ENCODE measurements at regions not wholly inside any gene's neighbourhood (a gene's known extent, or its start where the extent isn't known, plus 50 kb on each side); places are given as distances from the start of the nearest gene placed in this dataset.
"Not testable (repeated sequence)": the region's sequence is repeated elsewhere in the genome, so short reads cannot be mapped to it uniquely, and the experiment has no call there.

DNA sequence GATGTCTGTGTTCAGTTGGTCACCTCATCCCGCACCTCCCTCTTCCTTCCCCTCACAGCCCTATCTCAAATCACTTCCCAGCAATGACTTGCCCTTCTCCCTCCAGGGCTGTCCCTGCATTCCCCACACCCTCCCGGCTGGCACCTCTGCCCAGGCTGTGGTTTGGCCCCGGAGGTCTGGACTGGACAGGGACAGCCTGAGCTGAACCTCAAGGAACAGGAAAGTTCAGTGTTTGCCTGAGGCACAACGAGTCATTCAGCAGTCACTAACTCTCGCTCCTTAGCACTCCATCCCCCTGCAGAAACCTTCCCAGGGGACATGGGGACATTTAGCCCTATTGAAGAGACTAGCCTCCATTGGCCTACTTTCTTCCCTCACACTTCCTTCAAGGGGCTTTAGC lies 58.3 kb upstream of the MAP3K1 start:
- Histone ChIP-seq H3K27me3 (no peaks in the 10 kb centered on the region), H3K27ac (replicated peaks in 1 of 4) (no peak overlapping the region), H3K4me1 (peaks cover 0 to 6% (median 2%) of the 10 kb centered on the region in 4 donors), H3K4me3 (no peak overlapping the region), H3K36me3 (no peaks in the 10 kb centered on the region), H3K9me3 (peaks cover 0 to 6% (median 0%) of the 10 kb centered on the region in 4 donors)
- DNase-seq (ENCODE audit: extremely low spot score) = no peak
- no peak for TF ChIP-seq EP300 (IDR thresholded peaks at IDR 0.05)
- intact Hi-C loops (cut with DNase I) = no loop called here
- 84% methylated on average over 5 of the region's 5 CpGs for WGBS

DNA sequence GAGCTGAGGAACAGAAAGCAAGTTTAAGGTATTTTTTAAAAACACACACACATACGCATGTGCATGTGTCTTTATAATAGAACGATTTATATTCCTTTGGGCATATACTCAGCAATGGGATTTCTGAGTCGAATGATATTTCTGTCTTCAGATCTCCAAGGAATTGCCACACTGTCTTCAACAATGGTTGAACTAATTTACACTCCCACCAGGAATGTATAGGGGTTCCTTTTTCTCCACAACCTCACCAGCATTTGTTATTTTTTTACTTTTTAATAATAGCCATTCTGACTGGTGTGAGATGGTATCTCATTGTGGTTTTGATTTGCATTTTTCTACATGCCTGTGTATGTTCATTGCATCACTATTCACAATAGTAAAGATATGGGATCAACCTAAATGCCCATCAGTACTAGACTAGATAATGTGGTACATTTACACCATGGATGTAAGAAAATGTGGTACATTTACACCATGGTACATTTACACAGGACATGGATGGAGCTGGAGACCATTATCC lies 60.3 kb upstream of the MAP3K1 start:
- intact Hi-C loops (cut with DNase I) = no loop called here
- Histone ChIP-seq H3K4me1 (peaks cover 0 to 4% (median 0%) of the 10 kb centered on the region in 4 donors), H3K4me3 (no peak overlapping the region), H3K27me3 (no peaks in the 10 kb centered on the region), H3K9me3 (peaks cover 0 to 8% (median 0%) of the 10 kb centered on the region in 4 donors), H3K36me3 (no peaks in the 10 kb centered on the region), H3K27ac (replicated peaks in 1 of 4) (no peak overlapping the region)
- TF ChIP-seq POLR2A (IDR thresholded peaks at IDR 0.05; ENCODE audit: low read depth) = no peak
- TF ChIP-seq EP300 (IDR thresholded peaks at IDR 0.05) = no peak
- no peak for TF ChIP-seq POLR2AphosphoS5 (IDR thresholded peaks at IDR 0.05)
- TF ChIP-seq, protein P1, sequence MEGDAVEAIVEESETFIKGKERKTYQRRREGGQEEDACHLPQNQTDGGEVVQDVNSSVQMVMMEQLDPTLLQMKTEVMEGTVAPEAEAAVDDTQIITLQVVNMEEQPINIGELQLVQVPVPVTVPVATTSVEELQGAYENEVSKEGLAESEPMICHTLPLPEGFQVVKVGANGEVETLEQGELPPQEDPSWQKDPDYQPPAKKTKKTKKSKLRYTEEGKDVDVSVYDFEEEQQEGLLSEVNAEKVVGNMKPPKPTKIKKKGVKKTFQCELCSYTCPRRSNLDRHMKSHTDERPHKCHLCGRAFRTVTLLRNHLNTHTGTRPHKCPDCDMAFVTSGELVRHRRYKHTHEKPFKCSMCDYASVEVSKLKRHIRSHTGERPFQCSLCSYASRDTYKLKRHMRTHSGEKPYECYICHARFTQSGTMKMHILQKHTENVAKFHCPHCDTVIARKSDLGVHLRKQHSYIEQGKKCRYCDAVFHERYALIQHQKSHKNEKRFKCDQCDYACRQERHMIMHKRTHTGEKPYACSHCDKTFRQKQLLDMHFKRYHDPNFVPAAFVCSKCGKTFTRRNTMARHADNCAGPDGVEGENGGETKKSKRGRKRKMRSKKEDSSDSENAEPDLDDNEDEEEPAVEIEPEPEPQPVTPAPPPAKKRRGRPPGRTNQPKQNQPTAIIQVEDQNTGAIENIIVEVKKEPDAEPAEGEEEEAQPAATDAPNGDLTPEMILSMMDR (IDR thresholded peaks at IDR 0.05) = no peak
- no peak for DNase-seq (ENCODE audit: extremely low spot score)
- 97% methylated on average over 3 of the region's 3 CpGs for WGBS

DNA sequence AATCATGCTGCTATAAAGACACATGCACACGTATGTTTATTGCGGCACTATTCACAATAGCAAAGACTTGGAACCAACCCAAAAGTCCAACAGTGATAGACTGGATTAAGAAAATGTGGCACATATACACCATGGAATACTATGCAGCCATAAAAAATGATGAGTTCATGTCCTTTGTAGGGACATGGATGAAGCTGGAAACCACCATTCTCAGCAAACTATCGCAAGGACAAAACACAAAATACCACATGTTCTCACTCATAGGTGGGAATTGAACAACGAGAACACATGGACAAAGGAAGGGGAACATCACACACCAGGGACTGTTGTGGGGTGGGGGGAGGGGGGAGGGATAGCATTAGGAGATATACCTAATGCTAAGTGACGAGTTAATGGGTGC lies 61.8 kb upstream of the MAP3K1 start:
- H3K27ac ChIP-seq (replicated peaks in 1 of 4); intact Hi-C loops (cut with DNase I); H3K9me3 ChIP-seq; H3K4me1 ChIP-seq; H3K4me3 ChIP-seq; H3K27me3 ChIP-seq; DNase-seq (ENCODE audit: extremely low spot score); H3K36me3 ChIP-seq: not testable (repeated sequence)
- WGBS = 94% methylated on average over 5 of the region's 5 CpGs

GRCh38 chr5:56751572-56752313 lies 63.6 kb upstream of the MAP3K1 start:
- Histone ChIP-seq H3K27me3 (no peaks in the 10 kb centered on the region), H3K9me3 (peaks cover 0 to 8% (median 0%) of the 10 kb centered on the region in 4 donors), H3K36me3 (no peaks in the 10 kb centered on the region), H3K4me1 (peaks cover 0 to 4% (median 0%) of the 10 kb centered on the region in 4 donors), H3K4me3 (no peak overlapping the region), H3K27ac (replicated peaks in 1 of 4) (no peak overlapping the region)
- 45% methylated on average over 2 of the region's 2 CpGs for WGBS
- intact Hi-C loops (cut with DNase I) = no loop called here
- DNase-seq (ENCODE audit: extremely low spot score) = no peak
- TF ChIP-seq EP300 (IDR thresholded peaks at IDR 0.05) = no peak
- TF ChIP-seq, protein P1 (IDR thresholded peaks at IDR 0.05) = no peak
- TF ChIP-seq POLR2AphosphoS5 (IDR thresholded peaks at IDR 0.05) = no peak
- no peak for TF ChIP-seq POLR2A (IDR thresholded peaks at IDR 0.05; ENCODE audit: low read depth)

DNA sequence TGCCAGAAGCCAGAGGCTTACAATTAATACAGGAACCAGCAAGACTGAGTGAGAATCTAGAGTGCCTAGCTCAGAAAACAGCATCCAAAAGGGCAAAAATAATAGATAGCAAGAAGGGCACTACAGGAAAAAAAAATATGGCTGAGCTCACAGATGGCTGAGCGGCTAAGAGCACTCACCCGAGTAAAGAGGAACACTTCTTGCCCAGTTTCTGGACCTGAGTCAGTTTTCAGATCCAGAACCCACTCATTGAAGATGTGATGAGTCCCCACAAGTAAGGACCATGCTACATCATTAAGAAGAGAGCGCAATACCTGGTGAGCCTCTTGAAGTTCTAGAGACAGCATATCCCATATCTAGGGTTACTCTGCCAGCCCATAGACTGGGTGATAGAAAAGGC lies 65.5 kb upstream of the MAP3K1 start:
- 93% methylated on average over 3 of the region's 3 CpGs for WGBS

More for the DNA sequence above, 65.5 kb upstream of the MAP3K1 start:
- intact Hi-C loops (cut with DNase I) = no loop called here
- DNase-seq (ENCODE audit: extremely low spot score) = no peak
- Histone ChIP-seq H3K4me1 (peaks cover 0 to 4% (median 0%) of the 10 kb centered on the region in 4 donors), H3K36me3 (no peaks in the 10 kb centered on the region), H3K4me3 (no peak overlapping the region), H3K27ac (replicated peaks in 1 of 4) (no peak overlapping the region), H3K9me3 (peaks cover 0 to 8% (median 0%) of the 10 kb centered on the region in 4 donors), H3K27me3 (no peaks in the 10 kb centered on the region)
- TF ChIP-seq, protein P1 (IDR thresholded peaks at IDR 0.05) = no peak
- TF ChIP-seq POLR2AphosphoS5 (IDR thresholded peaks at IDR 0.05) = no peak
- no peak for TF ChIP-seq POLR2A (IDR thresholded peaks at IDR 0.05; ENCODE audit: low read depth)
- no peak for TF ChIP-seq EP300 (IDR thresholded peaks at IDR 0.05)
